ENCODE measurements at regions not wholly inside any gene's neighbourhood (a gene's known extent, or its start where the extent isn't known, plus 50 kb on each side); places are given as distances from the start of the nearest gene placed in this dataset.

DNA sequence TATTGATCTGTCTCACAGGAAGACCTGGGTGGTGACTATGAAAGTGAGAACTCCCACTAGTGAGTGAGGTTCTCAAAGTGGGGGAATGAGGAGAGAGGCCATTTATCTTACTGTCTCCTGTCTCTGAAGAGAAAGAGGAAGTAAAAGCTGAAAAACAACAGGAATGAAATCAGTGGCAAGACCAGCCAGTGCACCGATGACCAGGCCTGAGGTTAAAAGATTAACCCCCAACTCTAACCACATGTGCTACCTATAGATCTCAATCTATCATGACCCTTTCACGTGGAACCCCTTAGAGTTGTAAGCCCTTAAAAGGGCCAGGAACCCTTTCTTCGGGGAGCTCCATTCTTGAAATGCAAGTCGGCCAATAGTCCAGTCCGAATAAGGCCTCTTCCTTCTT is 239.3 kb upstream of the CNTN6 start:
- no peak overlapping the region for H3K27ac ChIP-seq (ENCODE audit: low read length)
- ChIA-PET POLR2A (no interaction called here), CTCF (no interaction called here)
- TF ChIP-seq SIN3A (IDR thresholded peaks at IDR 0.05; ENCODE audit: borderline replicate concordance, insufficient read depth, low read depth, low read length) = no peak
- TF ChIP-seq, protein P1, sequence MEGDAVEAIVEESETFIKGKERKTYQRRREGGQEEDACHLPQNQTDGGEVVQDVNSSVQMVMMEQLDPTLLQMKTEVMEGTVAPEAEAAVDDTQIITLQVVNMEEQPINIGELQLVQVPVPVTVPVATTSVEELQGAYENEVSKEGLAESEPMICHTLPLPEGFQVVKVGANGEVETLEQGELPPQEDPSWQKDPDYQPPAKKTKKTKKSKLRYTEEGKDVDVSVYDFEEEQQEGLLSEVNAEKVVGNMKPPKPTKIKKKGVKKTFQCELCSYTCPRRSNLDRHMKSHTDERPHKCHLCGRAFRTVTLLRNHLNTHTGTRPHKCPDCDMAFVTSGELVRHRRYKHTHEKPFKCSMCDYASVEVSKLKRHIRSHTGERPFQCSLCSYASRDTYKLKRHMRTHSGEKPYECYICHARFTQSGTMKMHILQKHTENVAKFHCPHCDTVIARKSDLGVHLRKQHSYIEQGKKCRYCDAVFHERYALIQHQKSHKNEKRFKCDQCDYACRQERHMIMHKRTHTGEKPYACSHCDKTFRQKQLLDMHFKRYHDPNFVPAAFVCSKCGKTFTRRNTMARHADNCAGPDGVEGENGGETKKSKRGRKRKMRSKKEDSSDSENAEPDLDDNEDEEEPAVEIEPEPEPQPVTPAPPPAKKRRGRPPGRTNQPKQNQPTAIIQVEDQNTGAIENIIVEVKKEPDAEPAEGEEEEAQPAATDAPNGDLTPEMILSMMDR (IDR thresholded peaks at IDR 0.05) = no peak
- TF ChIP-seq POLR2AphosphoS5 (IDR thresholded peaks at IDR 0.05; ENCODE audit: low read depth, low read length) = no peak
- TF ChIP-seq, protein P2, sequence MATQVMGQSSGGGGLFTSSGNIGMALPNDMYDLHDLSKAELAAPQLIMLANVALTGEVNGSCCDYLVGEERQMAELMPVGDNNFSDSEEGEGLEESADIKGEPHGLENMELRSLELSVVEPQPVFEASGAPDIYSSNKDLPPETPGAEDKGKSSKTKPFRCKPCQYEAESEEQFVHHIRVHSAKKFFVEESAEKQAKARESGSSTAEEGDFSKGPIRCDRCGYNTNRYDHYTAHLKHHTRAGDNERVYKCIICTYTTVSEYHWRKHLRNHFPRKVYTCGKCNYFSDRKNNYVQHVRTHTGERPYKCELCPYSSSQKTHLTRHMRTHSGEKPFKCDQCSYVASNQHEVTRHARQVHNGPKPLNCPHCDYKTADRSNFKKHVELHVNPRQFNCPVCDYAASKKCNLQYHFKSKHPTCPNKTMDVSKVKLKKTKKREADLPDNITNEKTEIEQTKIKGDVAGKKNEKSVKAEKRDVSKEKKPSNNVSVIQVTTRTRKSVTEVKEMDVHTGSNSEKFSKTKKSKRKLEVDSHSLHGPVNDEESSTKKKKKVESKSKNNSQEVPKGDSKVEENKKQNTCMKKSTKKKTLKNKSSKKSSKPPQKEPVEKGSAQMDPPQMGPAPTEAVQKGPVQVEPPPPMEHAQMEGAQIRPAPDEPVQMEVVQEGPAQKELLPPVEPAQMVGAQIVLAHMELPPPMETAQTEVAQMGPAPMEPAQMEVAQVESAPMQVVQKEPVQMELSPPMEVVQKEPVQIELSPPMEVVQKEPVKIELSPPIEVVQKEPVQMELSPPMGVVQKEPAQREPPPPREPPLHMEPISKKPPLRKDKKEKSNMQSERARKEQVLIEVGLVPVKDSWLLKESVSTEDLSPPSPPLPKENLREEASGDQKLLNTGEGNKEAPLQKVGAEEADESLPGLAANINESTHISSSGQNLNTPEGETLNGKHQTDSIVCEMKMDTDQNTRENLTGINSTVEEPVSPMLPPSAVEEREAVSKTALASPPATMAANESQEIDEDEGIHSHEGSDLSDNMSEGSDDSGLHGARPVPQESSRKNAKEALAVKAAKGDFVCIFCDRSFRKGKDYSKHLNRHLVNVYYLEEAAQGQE (IDR thresholded peaks at IDR 0.05; ENCODE audit: insufficient read depth in 1 of 2, low read depth in 2 of 2, low read length in 1 of 2) = no peak
- TF ChIP-seq TCF7L2 (IDR thresholded peaks at IDR 0.05; ENCODE audit: low read depth, low read length) = no peak
- intact Hi-C loops (cut with micrococcal nuclease; ENCODE audit: unreplicated experiment) (no loop called here), in situ Hi-C loops (cut with HindIII; ENCODE audit: low pct_unique_long_range_greater_than_20kb, low sequenced_read_pairs) (no loop called here)
- no peaks in the 10 kb centered on the region for H3K27me3 ChIP-seq (ENCODE audit: control insufficient read depth, insufficient read depth, low read length)
- no peaks in the 10 kb centered on the region for H3K9me3 ChIP-seq (ENCODE audit: control insufficient read depth, insufficient read depth, low read depth, low read length)
- no peak overlapping the region for H3K4me3 ChIP-seq (ENCODE audit: low read depth in 2 of 2, low read length in 2 of 2)
- BruUV-seq (replicated peaks) = no TSS peak
- H3K4me1 ChIP-seq (ENCODE audit: control insufficient read depth, insufficient read depth, low read length) = no peaks in the 10 kb centered on the region
- no peaks in the 10 kb centered on the region for H3K36me3 ChIP-seq (ENCODE audit: control insufficient read depth, insufficient read depth, low read length)
- DNase-seq (ENCODE audit: low read depth, low spot score) (no peak), ATAC-seq (no peak)

GRCh38 chr3:859135-859534 is 233.7 kb upstream of the CNTN6 start:
- ChIA-PET CTCF (no interaction called here), POLR2A (no interaction called here)
- intact Hi-C loops (cut with micrococcal nuclease; ENCODE audit: unreplicated experiment) = no loop called here
- no TSS peak for BruUV-seq (replicated peaks)
- Histone ChIP-seq H3K4me3 (ENCODE audit: low read depth in 2 of 2, low read length in 2 of 2) (no peak overlapping the region), H3K9me3 (ENCODE audit: control insufficient read depth, insufficient read depth, low read depth, low read length) (no peaks in the 10 kb centered on the region), H3K27ac (ENCODE audit: low read length) (no peak overlapping the region), H3K4me1 (ENCODE audit: control insufficient read depth, insufficient read depth, low read length) (no peaks in the 10 kb centered on the region), H3K36me3 (ENCODE audit: control insufficient read depth, insufficient read depth, low read length) (no peaks in the 10 kb centered on the region), H3K27me3 (ENCODE audit: control insufficient read depth, insufficient read depth, low read length) (no peaks in the 10 kb centered on the region)
- ATAC-seq = no peak
- no peak for DNase-seq (ENCODE audit: low read depth, low spot score)
- TF ChIP-seq, protein P2 (IDR thresholded peaks at IDR 0.05; ENCODE audit: insufficient read depth in 1 of 2, low read depth in 2 of 2, low read length in 1 of 2) = no peak
- TF ChIP-seq, protein P1 (IDR thresholded peaks at IDR 0.05) = no peak
- TF ChIP-seq POLR2AphosphoS5 (IDR thresholded peaks at IDR 0.05; ENCODE audit: low read depth, low read length) (no peak), TCF7L2 (IDR thresholded peaks at IDR 0.05; ENCODE audit: low read depth, low read length) (no peak), SIN3A (IDR thresholded peaks at IDR 0.05; ENCODE audit: borderline replicate concordance, insufficient read depth, low read depth, low read length) (no peak)
- in situ Hi-C loops (cut with HindIII; ENCODE audit: low pct_unique_long_range_greater_than_20kb, low sequenced_read_pairs) = no loop called here
